ENCODE measurements at regions not wholly inside any gene's neighbourhood (a gene's known extent, or its start where the extent isn't known, plus 50 kb on each side); places are given as distances from the start of the nearest gene placed in this dataset.

- TF ChIP-seq CTCF (IDR thresholded peaks at IDR 0.05 in 2 of 3, conservative IDR thresholded peaks at IDR 0.05 in 1 of 3; ENCODE audit: borderline replicate concordance in 1 of 3, insufficient read depth in 1 of 3, low read depth in 2 of 3, low read length in 2 of 3), result no peak
- TF ChIP-seq JUND (IDR thresholded peaks at IDR 0.05), result no peak
- TF ChIP-seq CBX3 (IDR thresholded peaks at IDR 0.05; ENCODE audit: low read depth), result no peak
- no peak for TF ChIP-seq POLR2A (IDR thresholded peaks at IDR 0.05; ENCODE audit: borderline replicate concordance, extremely low read depth, insufficient read depth, insufficient read length)
- no peak for TF ChIP-seq SIN3A (IDR thresholded peaks at IDR 0.05; ENCODE audit: low read depth)
- no peak for TF ChIP-seq CEBPB (IDR thresholded peaks at IDR 0.05; ENCODE audit: low read depth)
- no peak for TF ChIP-seq RAD21 (IDR thresholded peaks at IDR 0.05; ENCODE audit: low read depth)
These were observed 60.9 kb upstream of the CHD1 start for GRCh38 chr5:98989727-98990126.
